HEK293T (cell line): ENCODE measurements at regions not wholly inside any gene's neighbourhood (a gene's known extent, or its start where the extent isn't known, plus 50 kb on each side); places are given as distances from the start of the nearest gene placed in this dataset.

Experiments used
- BHLHE40 ChIP-seq: fragments of 450-650 bp; IDR thresholded peaks from 2 replicates; pipeline ENCODE4 v1.6.1; 2016; ENCODE audit warnings: mild to moderate bottlenecking, moderate library complexity, borderline replicate concordance
- CTBP1 ChIP-seq: fragments of 450-650 bp; IDR thresholded peaks from 2 replicates; pipeline ENCODE4 v1.6.1; 2016; ENCODE audit warnings: borderline replicate concordance
- ELF4 ChIP-seq: fragments of 450-650 bp; IDR thresholded peaks from 2 replicates; pipeline ENCODE4 v1.6.1; 2017; ENCODE audit warnings: antibody characterized with exemption
- FOXA1 ChIP-seq: fragments of 450-650 bp; IDR thresholded peaks from 2 replicates; pipeline ENCODE4 v1.6.1; 2016; ENCODE audit warnings: mild to moderate bottlenecking
- FOXK2 ChIP-seq: fragments of 450-650 bp; IDR thresholded peaks from 2 replicates; pipeline ENCODE4 v1.6.1; 2016; ENCODE audit warnings: mild to moderate bottlenecking
- FOXM1 ChIP-seq: fragments of 450-650 bp; IDR thresholded peaks from 2 replicates; pipeline ENCODE4 v1.6.1; 2017; ENCODE audit warnings: mild to moderate bottlenecking, borderline replicate concordance
- HDGF ChIP-seq: fragments of 450-650 bp; IDR thresholded peaks from 2 replicates; pipeline ENCODE4 v1.6.1; 2017; ENCODE audit warnings: antibody characterized with exemption, borderline replicate concordance
- NFRKB ChIP-seq: fragments of 450-650 bp; IDR thresholded peaks from 2 replicates; pipeline ENCODE4 v1.6.1; 2016; ENCODE audit warnings: mild to moderate bottlenecking, moderate library complexity
- SP1 ChIP-seq: fragments of 450-650 bp; IDR thresholded peaks from 2 replicates; pipeline ENCODE4 v1.6.1; 2017
- SUZ12 ChIP-seq: fragments of 450-650 bp; IDR thresholded peaks from 2 replicates; pipeline ENCODE4 v1.6.1; 2016; ENCODE audit warnings: mild to moderate bottlenecking
- TARDBP ChIP-seq: fragments of 450-650 bp; IDR thresholded peaks from 2 replicates; pipeline ENCODE4 v1.6.1; 2016
- ZNF384 ChIP-seq: fragments of 450-650 bp; IDR thresholded peaks from 2 replicates; pipeline ENCODE4 v1.6.1; 2016
- TF ChIP-seq, protein P1 (sequence below): fragments of 450-650 bp; IDR thresholded peaks from 2 replicates; pipeline ENCODE4 v1.6.1; 2016

DNA sequence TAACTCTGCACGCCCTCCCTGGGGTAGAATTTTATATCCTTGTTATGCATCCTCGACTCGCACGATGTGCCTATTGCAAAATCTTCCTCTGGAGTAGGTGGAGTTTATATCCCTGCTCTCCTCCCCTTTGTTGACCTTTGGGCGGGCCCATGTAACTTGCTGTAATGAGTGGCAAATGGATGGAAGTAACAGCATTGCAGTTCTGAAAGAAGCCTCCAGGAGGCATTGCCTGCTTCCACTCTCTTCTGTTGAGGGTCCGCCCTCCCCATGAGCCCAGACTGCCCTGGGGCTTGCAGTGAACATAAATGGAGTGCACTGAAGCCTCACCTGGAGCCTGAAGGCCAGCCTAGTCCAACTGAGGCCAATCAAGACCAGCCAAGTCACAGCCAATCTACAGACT lies 62.2 kb upstream of the GRIK3 start:
- TF ChIP-seq BHLHE40, result no peak
- TF ChIP-seq HDGF, result no peak
- no peak for TF ChIP-seq ZNF384
- no peak for TF ChIP-seq SP1
- no peak for TF ChIP-seq FOXM1
- no peak for TF ChIP-seq TARDBP
- TF ChIP-seq FOXK2, result no peak
- TF ChIP-seq SUZ12, result no peak
- TF ChIP-seq ELF4, result no peak
- TF ChIP-seq NFRKB, result no peak
- TF ChIP-seq CTBP1, result no peak
- TF ChIP-seq, protein P1, sequence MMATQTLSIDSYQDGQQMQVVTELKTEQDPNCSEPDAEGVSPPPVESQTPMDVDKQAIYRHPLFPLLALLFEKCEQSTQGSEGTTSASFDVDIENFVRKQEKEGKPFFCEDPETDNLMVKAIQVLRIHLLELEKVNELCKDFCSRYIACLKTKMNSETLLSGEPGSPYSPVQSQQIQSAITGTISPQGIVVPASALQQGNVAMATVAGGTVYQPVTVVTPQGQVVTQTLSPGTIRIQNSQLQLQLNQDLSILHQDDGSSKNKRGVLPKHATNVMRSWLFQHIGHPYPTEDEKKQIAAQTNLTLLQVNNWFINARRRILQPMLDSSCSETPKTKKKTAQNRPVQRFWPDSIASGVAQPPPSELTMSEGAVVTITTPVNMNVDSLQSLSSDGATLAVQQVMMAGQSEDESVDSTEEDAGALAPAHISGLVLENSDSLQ, result no peak
- no peak for TF ChIP-seq FOXA1
